Right lobe of liver (tissue), 4 donors: ENCODE measurements at regions not wholly inside any gene's neighbourhood (a gene's known extent, or its start where the extent isn't known, plus 50 kb on each side); places are given as distances from the start of the nearest gene placed in this dataset.

Experiments used
- POLR2A ChIP-seq: fragments of 450-650 bp; IDR thresholded peaks from one replicate; pipeline ENCODE4 v1.6.1; 2017; ENCODE audit warnings: antibody characterized with exemption, mild to moderate bottlenecking
- TF ChIP-seq, protein P1 (sequence below), 4 donors: fragments of 200-600 bp in 3 of 4; fragments of 450-650 bp in 1 of 4; IDR thresholded peaks; one replicate each; pipeline versions ENCODE4 v1.5.1 to v1.8.0; 2016 to 2022; ENCODE audit warnings: antibody characterized with exemption in 4 of 4, mild to moderate bottlenecking in 2 of 4
- donor health status: DM: no; HTN: no; CAD: no.
- donor health status: DM: no; HTN: no; CAD: no.
- donor health status: DM: no; HTN: yes; CAD: no.

DNA sequence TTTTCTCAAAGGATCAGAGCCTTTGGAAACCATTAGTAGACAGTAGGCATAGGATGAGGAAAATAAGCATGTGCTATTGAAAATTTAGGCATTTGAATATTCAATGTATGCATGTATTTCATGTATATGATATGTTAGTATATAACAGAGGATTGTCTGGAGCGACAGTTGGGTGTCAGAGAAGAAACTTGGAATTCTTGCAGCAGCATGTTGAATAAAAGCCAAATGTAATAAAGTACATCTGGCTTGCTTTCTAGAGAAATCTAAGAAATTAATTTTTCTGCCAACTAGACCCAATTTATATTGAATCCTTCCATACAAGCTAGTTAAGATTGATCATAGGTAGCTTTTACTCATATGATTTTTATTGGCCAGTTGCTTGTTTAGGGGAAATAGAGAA lies 578.8 kb downstream of the CDH11 start:
- TF ChIP-seq, protein P1, sequence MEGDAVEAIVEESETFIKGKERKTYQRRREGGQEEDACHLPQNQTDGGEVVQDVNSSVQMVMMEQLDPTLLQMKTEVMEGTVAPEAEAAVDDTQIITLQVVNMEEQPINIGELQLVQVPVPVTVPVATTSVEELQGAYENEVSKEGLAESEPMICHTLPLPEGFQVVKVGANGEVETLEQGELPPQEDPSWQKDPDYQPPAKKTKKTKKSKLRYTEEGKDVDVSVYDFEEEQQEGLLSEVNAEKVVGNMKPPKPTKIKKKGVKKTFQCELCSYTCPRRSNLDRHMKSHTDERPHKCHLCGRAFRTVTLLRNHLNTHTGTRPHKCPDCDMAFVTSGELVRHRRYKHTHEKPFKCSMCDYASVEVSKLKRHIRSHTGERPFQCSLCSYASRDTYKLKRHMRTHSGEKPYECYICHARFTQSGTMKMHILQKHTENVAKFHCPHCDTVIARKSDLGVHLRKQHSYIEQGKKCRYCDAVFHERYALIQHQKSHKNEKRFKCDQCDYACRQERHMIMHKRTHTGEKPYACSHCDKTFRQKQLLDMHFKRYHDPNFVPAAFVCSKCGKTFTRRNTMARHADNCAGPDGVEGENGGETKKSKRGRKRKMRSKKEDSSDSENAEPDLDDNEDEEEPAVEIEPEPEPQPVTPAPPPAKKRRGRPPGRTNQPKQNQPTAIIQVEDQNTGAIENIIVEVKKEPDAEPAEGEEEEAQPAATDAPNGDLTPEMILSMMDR (IDR thresholded peaks at IDR 0.05), result no peak
- TF ChIP-seq POLR2A, result no peak
